NCI-H128 (cell line): ENCODE measurements at regions not wholly inside any gene's neighbourhood (a gene's known extent, or its start where the extent isn't known, plus 50 kb on each side); places are given as distances from the start of the nearest gene placed in this dataset.
"Not testable (repeated sequence)": the region's sequence is repeated elsewhere in the genome, so short reads cannot be mapped to it uniquely, and the experiment has no call there.

Experiments used
- DNase-seq: peaks from one replicate; lab custom pipeline; 2025; ENCODE audit not compliant: unreplicated experiment; lab: John Stamatoyannopoulos, UW

GRCh38 chr1:29569971-29570634 lies 333.8 kb downstream of the PTPRU start:
- no peak for DNase-seq

- DNase-seq: no peak
Measured at GRCh38 chr1:29567257-29567656, 330.9 kb downstream of the PTPRU start.

GRCh38 chr1:29565490-29565889 lies 329.2 kb downstream of the PTPRU start:
- no peak for DNase-seq

- DNase-seq: no peak
Measured at GRCh38 chr1:29563571-29563970, 327.2 kb downstream of the PTPRU start.

GRCh38 chr1:29563092-29563491 lies 326.8 kb downstream of the PTPRU start:
- DNase-seq: no peak

GRCh38 chr1:29559056-29559455 lies 322.7 kb downstream of the PTPRU start:
- no peak for DNase-seq

- no peak for DNase-seq
Measured at GRCh38 chr1:29557701-29558600, 321.6 kb downstream of the PTPRU start.

GRCh38 chr1:29557066-29557465 lies 320.7 kb downstream of the PTPRU start:
- DNase-seq: no peak

GRCh38 chr1:29556657-29557056 lies 320.3 kb downstream of the PTPRU start:
- no peak for DNase-seq

GRCh38 chr1:29555043-29555620 lies 318.8 kb downstream of the PTPRU start:
- DNase-seq: no peak

GRCh38 chr1:29554208-29554778 lies 318.0 kb downstream of the PTPRU start:
- no peak for DNase-seq

GRCh38 chr1:29551123-29551936 lies 315.0 kb downstream of the PTPRU start:
- DNase-seq: no peak

- DNase-seq: no peak
Measured at GRCh38 chr1:29550119-29550841, 314.0 kb downstream of the PTPRU start.

GRCh38 chr1:29549728-29550118 lies 313.4 kb downstream of the PTPRU start:
- DNase-seq: not testable (repeated sequence)

- no peak for DNase-seq
Measured at GRCh38 chr1:29549001-29549400, 312.7 kb downstream of the PTPRU start.

GRCh38 chr1:29548091-29548490 lies 311.8 kb downstream of the PTPRU start:
- DNase-seq: no peak

GRCh38 chr1:29547300-29547699 lies 311.0 kb downstream of the PTPRU start:
- DNase-seq: no peak

GRCh38 chr1:29546496-29546895 lies 310.2 kb downstream of the PTPRU start:
- no peak for DNase-seq

- DNase-seq: no peak
Measured at GRCh38 chr1:29544406-29544805, 308.1 kb downstream of the PTPRU start.

- no peak for DNase-seq
Measured at GRCh38 chr1:29543586-29543985, 307.3 kb downstream of the PTPRU start.
